ENCODE measurements at regions not wholly inside any gene's neighbourhood (a gene's known extent, or its start where the extent isn't known, plus 50 kb on each side); places are given as distances from the start of the nearest gene placed in this dataset.

DNA sequence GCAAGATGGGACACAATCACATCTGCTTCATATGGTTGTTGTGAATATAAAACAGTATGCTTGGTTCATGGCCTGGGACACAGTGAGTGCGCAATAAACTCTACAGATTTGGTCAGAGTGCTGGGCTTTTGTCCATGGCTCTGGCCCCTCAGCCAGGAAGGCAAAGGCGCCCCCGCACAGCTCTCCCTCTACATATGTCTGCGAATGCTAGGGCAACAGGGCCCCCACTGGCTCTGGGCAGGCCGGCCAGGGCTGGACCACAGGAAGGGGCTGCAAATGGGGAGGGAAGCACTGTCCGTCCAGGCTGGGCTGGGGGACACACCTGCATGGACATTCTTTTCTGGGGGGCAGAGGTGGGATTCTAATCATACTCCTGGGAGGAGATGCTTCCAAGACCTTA lies 151.8 kb upstream of the MLN start:
- Histone ChIP-seq H3K36me3 (ENCODE audit: low read depth) (no peaks in the 10 kb centered on the region), H3F3A (ENCODE audit: insufficient read depth, low read depth) (no peaks in the 10 kb centered on the region), H4K20me1 (ENCODE audit: insufficient read depth) (no peaks in the 10 kb centered on the region), H2AFZ (no peak overlapping the region), H3K79me2 (ENCODE audit: low read depth) (no peaks in the 10 kb centered on the region), H3K27me3 (ENCODE audit: insufficient read depth, low read depth) (peaks cover 72% of the 10 kb centered on the region), H3K9me2 (ENCODE audit: insufficient read depth) (no peaks in the 10 kb centered on the region), H3K9me3 (ENCODE audit: insufficient read depth, low read depth) (no peaks in the 10 kb centered on the region), H3K4me1 (replicated peaks; ENCODE audit: insufficient read depth) (no peaks in the 10 kb centered on the region), H3K4me3 (no peak overlapping the region), H3K4me2 (no peak overlapping the region), H3K27ac (no peak overlapping the region)
- BruUV-seq (replicated peaks): no TSS peak
- TF ChIP-seq CTCF (conservative IDR thresholded peaks at IDR 0.05): no peak
- no peak for TF ChIP-seq EZH2 (IDR thresholded peaks at IDR 0.05; ENCODE audit: low read depth)
- intact Hi-C loops (cut with micrococcal nuclease; ENCODE audit: unreplicated experiment): no loop called here
- DNase-seq: no peak
- ChIA-PET POLR2A (ENCODE audit: unreplicated experiment) (no interaction called here), CTCF (no interaction called here)

GRCh38 chr6:33954453-33954852 lies 150.7 kb upstream of the MLN start:
- H3K36me3 ChIP-seq (ENCODE audit: low read depth): no peaks in the 10 kb centered on the region
- no peaks in the 10 kb centered on the region for H3K4me1 ChIP-seq (replicated peaks; ENCODE audit: insufficient read depth)
- DNase-seq: no peak
- no peak overlapping the region for H2AFZ ChIP-seq
- no peaks in the 10 kb centered on the region for H3K79me2 ChIP-seq (ENCODE audit: low read depth)
- H3K4me3 ChIP-seq: no peak overlapping the region
- CTCF ChIA-PET: no interaction called here
- TF ChIP-seq EZH2 (IDR thresholded peaks at IDR 0.05; ENCODE audit: low read depth) (no peak), CTCF (conservative IDR thresholded peaks at IDR 0.05) (no peak)
- intact Hi-C loops (cut with micrococcal nuclease; ENCODE audit: unreplicated experiment): no loop called here
- no peaks in the 10 kb centered on the region for H3K9me3 ChIP-seq (ENCODE audit: insufficient read depth, low read depth)
- H3K9me2 ChIP-seq (ENCODE audit: insufficient read depth): no peaks in the 10 kb centered on the region
- H3K27ac ChIP-seq: no peak overlapping the region
- peaks cover 82% of the 10 kb centered on the region for H3K27me3 ChIP-seq (ENCODE audit: insufficient read depth, low read depth)
- H4K20me1 ChIP-seq (ENCODE audit: insufficient read depth): no peaks in the 10 kb centered on the region
- H3K4me2 ChIP-seq: no peak overlapping the region
- POLR2A ChIA-PET (ENCODE audit: unreplicated experiment): no interaction called here
- H3F3A ChIP-seq (ENCODE audit: insufficient read depth, low read depth): no peaks in the 10 kb centered on the region
- no TSS peak for BruUV-seq (replicated peaks)

DNA sequence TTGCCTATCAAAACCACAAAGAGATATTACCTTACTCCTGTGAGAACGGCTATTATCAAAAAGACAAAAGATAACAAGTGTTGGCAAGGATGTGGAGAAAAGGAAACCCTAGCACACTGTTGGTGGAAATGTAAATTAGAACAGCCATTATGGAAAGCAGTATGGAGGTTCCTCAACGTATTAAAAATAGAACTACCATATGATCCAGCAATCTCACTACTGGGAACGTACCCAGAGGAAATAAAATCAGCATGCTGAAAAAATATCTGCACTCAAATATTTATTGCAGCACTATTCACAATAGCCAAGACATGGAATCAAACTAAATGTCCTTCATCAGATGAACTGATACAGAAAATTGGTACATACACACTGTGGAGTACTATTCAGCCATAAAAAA lies 149.4 kb upstream of the MLN start:
- BruUV-seq (replicated peaks): no TSS peak
- Histone ChIP-seq H3K4me3 (no peak overlapping the region), H2AFZ (no peak overlapping the region), H4K20me1 (ENCODE audit: insufficient read depth) (no peaks in the 10 kb centered on the region), H3K27me3 (ENCODE audit: insufficient read depth, low read depth) (peaks cover 85% of the 10 kb centered on the region), H3K79me2 (ENCODE audit: low read depth) (no peaks in the 10 kb centered on the region), H3K9me3 (ENCODE audit: insufficient read depth, low read depth) (no peaks in the 10 kb centered on the region), H3K4me2 (no peak overlapping the region), H3K27ac (no peak overlapping the region), H3K4me1 (replicated peaks; ENCODE audit: insufficient read depth) (no peaks in the 10 kb centered on the region), H3K9me2 (ENCODE audit: insufficient read depth) (no peaks in the 10 kb centered on the region), H3K36me3 (ENCODE audit: low read depth) (no peaks in the 10 kb centered on the region), H3F3A (ENCODE audit: insufficient read depth, low read depth) (no peaks in the 10 kb centered on the region)
- TF ChIP-seq CTCF (conservative IDR thresholded peaks at IDR 0.05) (no peak), EZH2 (IDR thresholded peaks at IDR 0.05; ENCODE audit: low read depth) (no peak)
- intact Hi-C loops (cut with micrococcal nuclease; ENCODE audit: unreplicated experiment): no loop called here
- no peak for DNase-seq
- ChIA-PET CTCF (no interaction called here), POLR2A (ENCODE audit: unreplicated experiment) (no interaction called here)
